ENCODE measurements at regions not wholly inside any gene's neighbourhood (a gene's known extent, or its start where the extent isn't known, plus 50 kb on each side); places are given as distances from the start of the nearest gene placed in this dataset.
"Not testable (repeated sequence)": the region's sequence is repeated elsewhere in the genome, so short reads cannot be mapped to it uniquely, and the experiment has no call there.

DNA sequence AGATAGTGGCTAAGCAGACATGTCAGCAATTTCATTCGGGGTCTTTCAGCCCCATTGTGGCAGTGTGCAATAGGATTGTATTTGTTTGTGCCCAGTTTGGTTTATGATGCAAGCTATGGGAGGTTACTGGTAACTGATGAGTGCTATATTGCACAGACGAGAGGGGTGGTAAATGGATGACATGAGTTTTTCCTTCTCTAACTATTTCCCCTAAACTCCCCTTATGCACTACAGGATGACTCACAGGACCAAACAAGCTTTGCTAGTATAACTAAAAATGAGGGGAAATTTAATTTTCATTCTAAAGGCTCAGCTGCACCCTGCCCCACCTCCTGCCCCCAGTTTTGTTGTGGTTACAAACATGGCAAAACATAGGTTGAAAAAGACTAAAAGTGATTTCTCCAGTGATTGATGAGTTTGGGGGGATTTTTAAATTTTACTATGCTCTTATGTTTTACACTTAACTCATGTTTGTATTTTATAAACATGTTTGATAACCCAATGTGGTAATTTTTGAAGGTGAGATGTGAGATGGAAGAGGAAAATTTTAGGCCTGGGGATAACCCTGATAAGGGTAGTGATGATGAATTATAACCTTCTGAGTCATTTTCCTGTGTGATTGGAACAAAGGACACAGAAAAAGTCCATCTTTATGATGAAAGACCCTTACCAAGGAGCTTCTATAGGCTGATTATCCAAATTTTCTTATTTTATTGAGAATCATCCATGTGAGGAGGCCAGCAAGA lies 60.8 kb upstream of the NAMPT start:
- DNase-seq (ENCODE audit: low spot score): peak; percentile 15

DNA sequence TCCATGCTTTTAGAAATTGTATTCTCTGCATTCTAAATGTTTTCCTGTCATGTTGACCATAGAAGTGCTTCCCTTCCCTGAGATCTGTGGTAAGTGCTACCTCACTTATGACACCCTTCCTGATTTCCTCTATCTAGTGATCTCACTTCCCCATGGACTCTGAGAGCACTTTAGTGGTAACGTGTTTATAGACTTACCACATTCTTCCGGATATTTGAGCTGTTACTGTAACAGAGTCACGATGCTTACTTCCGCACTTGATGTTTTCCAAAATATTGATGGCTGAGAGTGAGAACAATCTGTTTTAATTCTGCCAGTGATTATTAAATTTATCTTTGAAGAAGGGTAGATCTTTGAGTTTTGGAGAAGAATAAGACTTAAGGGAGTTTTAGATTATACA lies 60.1 kb upstream of the NAMPT start:
- no peak for DNase-seq (ENCODE audit: low spot score)

DNA sequence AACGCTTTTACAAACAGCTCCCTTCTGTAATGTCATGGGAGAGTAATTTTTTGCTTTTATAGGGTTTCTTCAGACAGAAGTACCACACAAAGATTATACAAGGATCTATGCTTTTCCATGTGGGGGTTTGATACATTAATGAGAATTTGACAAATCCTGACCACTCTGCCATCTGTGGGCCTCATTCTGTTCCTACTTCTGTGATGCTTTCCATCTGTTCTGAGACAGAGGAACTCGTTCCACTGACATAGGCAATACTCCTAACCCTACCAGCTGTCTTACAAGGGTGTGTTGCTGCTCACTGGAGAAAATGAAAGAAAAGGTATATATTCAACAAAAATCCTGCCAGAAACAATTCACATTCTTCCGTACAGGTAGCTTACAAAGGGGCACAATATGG lies 59.4 kb upstream of the NAMPT start:
- no peak for DNase-seq (ENCODE audit: low spot score)

DNA sequence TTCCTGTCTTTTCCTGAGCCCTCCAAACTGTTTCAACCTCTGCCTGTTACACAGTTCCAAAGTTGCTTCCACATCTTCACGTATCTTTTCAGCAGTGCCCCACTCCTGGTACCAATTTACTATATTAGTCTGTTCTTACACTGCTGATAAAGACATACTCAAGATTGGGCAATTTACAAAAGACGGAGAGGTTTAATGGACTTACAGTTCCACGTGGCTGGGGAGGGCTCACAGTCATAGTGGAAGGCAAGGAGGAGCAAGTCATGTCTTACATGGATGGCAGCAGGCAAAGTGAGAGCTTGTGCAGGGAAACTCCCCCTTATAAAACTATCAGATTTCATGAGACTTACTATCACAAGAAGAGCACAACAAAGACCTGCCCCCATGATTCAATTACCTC lies 57.3 kb upstream of the NAMPT start:
- not testable (repeated sequence) for DNase-seq (ENCODE audit: low spot score)

DNA sequence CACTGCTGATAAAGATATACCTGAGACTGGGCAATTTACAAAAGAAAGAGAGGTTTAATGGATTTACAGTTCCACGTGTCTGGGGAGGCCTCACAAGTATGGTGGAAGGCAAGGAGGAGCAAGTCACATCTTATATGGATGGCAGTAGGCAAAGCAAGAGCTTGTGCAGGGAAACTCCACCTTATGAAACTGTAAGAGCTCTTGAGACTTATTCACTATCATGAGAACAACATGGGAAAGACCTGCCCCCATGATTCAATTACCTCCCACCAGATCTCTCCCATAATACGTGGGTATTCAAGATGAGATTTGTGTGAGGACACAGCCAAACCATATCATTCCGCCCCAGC lies 55.4 kb upstream of the NAMPT start:
- not testable (repeated sequence) for DNase-seq (ENCODE audit: low spot score)

DNA sequence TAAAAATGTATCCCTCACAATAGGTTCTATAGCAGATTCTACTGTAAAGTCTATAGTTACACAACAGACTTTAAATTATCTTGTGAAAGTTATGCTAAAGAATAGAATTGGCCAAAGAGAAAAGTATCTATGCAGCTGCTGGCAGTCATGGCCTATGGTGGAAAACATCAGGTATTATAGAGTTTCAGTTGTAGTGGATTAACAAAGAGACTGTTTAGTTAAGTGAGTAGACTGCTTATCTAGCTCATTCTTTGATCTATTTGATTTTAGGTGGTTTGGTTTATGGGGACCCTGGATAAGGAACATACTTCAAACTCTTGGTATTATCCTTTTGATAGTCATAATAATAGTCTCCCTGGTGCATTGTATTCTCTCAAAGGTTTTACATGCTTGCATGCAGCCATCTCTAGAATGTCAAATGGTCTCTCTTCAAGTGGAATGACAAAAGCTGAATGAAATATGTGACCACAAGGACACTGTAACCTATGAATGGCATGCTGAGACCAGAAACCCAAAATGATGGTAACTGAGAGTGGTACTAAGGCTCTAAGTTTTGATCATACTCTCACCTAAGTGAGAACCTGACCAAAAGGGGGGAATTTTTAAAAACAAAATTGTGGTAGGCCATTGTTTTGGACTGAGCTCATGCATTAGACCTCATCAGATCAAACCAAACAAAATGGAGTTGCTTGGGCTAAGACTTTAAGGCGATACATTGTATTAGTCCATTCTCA lies 54.9 kb upstream of the NAMPT start:
- no peak for DNase-seq (ENCODE audit: low spot score)

DNA sequence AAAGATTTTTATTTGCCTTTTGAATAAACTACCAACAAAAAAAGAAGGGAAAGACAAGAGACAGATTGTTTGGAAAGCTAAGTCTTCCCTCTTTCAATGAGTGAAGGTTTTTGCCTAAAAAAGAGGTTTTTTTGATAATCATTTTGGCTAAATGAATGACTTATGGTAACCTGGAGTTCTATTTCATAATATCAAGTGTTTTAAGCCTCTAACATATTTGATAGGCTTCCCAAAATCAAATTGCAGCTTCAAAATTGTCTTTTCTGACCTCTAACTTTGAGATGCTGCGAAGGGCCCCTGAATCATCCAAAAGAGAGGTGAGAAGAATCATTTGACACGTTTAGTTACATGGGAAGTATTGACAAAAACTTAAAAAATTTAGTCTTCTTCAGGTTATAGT lies 53.0 kb upstream of the NAMPT start:
- no peak for DNase-seq (ENCODE audit: low spot score)

DNA sequence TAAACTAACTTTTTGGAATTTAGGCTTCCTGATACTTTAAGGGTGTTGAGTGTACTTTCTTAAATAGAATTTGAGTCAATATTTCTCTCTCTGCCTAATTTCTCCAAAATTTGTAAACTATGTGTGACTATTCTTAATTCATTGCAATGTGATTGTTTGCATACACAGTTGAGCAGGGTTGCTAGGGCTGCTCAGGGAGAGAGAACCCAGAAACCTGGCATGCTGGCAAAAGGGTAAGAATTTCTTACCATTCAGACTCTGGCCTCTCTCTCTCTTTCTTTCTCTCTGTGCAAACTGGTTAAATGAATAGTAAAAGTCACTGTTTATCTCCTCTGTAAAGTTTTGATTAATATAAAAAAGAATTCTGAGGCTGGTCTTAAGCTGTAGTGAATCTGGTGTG lies 51.0 kb upstream of the NAMPT start:
- DNase-seq (ENCODE audit: low spot score): no peak
